ENCODE measurements at regions not wholly inside any gene's neighbourhood (a gene's known extent, or its start where the extent isn't known, plus 50 kb on each side); places are given as distances from the start of the nearest gene placed in this dataset.
"Not testable (repeated sequence)": the region's sequence is repeated elsewhere in the genome, so short reads cannot be mapped to it uniquely, and the experiment has no call there.

DNA sequence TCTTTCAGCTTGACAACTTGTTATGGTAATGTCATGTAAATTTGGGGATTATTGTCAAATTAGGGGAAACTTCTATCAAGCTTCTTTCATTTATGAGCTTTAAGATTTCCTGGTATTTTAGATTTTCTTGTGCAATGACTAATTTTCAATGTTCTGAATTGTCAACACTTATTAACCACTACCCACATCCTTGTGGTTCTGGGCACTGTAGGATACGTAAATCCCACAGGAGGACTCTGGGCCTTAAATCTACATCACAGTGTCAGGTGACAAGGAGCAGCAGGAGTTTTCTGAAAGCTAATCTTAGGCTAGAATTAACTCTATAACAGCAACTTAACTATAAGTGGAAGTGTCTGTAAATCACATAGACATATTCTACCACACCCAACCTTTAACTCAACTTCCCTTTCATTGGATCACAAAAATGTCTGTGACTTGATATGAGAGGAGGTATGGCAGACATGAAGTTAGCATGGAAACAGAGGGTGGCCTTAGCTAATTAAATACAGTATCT lies 397.7 kb downstream of the HLX start:
- no peak overlapping the region for H3K4me3 ChIP-seq (ENCODE audit: low read length)
- DNase-seq (ENCODE audit: low read depth), result no peak
- no peak for TF ChIP-seq CTCF (IDR thresholded peaks at IDR 0.05; ENCODE audit: insufficient read depth, low read depth, low read length, missing control alignments)

DNA sequence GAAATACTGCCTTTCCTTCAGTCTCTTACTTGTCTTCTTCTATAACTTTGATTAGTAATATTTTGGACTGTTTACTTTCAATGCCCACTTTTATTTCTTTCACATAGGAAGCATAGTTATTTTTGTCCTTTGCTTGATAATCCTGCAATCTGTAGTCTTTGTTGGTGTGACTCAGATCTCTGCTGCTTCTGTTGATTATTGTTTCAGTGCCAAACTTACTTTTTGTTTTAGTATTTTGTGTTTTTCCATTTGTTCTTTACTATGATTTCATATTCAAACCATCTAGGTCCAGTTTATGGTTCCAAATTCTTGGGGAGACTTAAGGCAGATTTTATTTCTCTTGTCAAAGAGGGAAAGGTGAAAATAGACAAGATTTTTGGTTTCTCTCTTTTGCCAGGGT lies 399.9 kb downstream of the HLX start:
- H3K4me3 ChIP-seq (ENCODE audit: low read length), result no peak overlapping the region
- no peak for DNase-seq (ENCODE audit: low read depth)
- no peak for TF ChIP-seq CTCF (IDR thresholded peaks at IDR 0.05; ENCODE audit: insufficient read depth, low read depth, low read length, missing control alignments)

- H3K4me3 ChIP-seq (ENCODE audit: low read length), result no peak overlapping the region
- TF ChIP-seq CTCF (IDR thresholded peaks at IDR 0.05; ENCODE audit: insufficient read depth, low read depth, low read length, missing control alignments), result no peak
- no peak for DNase-seq (ENCODE audit: low read depth)
Measured at GRCh38 chr1:221283532-221283931, 404.3 kb downstream of the HLX start.

DNA sequence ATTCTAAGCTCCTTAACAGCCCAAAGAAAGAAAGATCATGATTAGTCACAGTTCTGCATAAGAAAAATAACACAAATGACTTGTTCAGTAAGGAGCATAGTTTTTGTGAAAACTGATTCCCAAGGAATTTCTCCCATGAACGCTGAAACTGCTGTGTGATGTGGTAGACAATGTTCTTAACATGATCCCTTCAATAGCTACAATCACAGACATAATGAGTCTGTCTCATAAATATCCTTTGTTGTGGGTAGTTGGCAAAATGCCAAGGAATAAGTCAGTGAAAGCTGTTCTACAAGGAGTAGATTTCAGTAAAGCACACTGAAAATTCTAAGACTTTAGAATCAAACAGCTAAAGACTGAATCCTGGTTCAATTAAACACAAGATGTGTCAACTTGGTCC lies 404.8 kb downstream of the HLX start:
- peak; percentile 91 for DNase-seq (ENCODE audit: low read depth)
- no peak for TF ChIP-seq CTCF (IDR thresholded peaks at IDR 0.05; ENCODE audit: insufficient read depth, low read depth, low read length, missing control alignments)

DNA sequence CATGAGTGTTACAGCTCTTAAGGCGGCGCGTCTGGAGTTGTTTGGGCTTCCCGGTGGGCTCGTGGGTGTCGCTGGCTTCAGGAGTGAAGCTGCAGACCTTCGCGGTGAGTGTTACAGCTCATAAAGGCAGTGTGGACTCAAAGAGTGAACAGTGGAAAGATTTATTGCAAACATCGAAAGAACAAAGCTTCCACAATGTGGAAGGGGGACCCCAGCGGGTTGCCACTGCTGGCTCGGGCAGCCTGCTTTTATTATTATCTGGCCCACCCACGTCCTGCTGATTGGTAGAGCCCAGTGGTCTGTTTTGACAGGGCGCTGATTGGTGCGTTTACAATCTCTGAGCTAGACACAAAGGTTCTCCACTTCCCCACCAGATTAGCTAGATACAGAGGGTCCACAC lies 405.7 kb downstream of the HLX start:
- H3K4me3 ChIP-seq (ENCODE audit: low read length); DNase-seq (ENCODE audit: low read depth): not testable (repeated sequence)

More for the DNA sequence above, 404.8 kb downstream of the HLX start:
- no peak overlapping the region for H3K4me3 ChIP-seq (ENCODE audit: low read length)

DNA sequence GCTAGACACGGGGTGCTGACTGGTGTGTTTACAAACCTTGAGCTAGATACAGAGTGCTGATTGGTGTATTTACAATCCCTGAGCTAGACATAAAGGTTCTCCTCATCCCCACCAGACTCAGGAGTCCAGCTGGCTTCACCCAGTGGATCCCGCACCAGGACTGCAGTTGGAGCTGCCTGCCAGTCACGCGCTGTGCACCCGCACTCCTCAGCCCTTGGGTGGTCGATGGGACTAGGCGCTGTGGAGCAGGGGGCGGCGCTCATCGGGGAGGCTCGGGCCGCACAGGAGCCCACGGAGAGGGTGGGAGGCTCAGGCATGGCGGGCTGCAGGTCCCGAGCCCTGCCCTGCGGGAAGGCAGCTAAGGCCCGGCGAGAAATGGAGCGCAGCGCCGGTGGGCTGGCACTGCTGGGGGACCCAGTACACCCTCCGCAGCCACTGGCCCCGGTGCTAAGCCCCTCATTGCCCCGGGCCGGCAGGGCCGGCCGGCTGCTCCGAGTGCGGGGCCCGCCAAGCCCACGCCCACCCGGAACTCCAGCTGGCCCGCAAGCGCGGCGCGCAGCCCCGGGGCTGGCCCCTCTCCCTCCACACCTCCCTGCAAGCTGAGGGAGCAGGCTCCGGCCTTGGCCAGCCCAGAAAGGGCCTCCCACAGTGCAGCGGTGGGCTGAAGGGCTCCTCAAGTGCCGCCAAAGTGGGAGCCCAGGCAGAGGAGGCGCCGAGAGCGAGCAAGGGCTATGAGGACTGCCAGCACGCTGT lies 406.4 kb downstream of the HLX start:
- not testable (repeated sequence) for H3K4me3 ChIP-seq (ENCODE audit: low read length); DNase-seq (ENCODE audit: low read depth)

DNA sequence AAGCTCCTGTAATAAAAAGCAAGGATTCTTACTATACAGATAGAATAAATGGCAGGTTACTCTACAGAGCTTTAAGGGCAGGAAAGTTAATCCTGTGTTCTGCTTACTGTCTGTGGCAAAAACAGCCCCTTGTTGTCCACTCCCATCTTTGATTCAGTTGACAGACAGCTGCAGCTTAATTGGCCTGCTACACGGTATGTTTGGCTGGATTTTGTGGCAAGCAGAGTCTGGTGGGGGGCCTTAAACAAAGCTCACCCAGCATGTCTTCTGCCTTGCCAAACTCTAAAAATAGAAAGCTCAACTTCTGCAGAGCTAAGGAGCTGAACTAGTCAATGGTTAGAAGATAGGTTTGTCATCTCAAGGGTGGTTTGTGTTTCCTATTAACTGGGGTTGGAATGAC lies 407.2 kb downstream of the HLX start:
- TF ChIP-seq CTCF (IDR thresholded peaks at IDR 0.05; ENCODE audit: insufficient read depth, low read depth, low read length, missing control alignments), result no peak
- no peak overlapping the region for H3K4me3 ChIP-seq (ENCODE audit: low read length)
- no peak for DNase-seq (ENCODE audit: low read depth)

GRCh38 chr1:221289103-221289502 lies 409.9 kb downstream of the HLX start:
- TF ChIP-seq CTCF (IDR thresholded peaks at IDR 0.05; ENCODE audit: insufficient read depth, low read depth, low read length, missing control alignments), result no peak
- DNase-seq (ENCODE audit: low read depth), result peak; percentile 51
- no peak overlapping the region for H3K4me3 ChIP-seq (ENCODE audit: low read length)
